Stimulated activated CD4-positive, alpha-beta T cell treated with anti-CD3 and anti-CD28 coated beads, Interleukin-15, amount 100 ng/mL, for 48 hours (primary cell): ENCODE measurements at regions not wholly inside any gene's neighbourhood (a gene's known extent, or its start where the extent isn't known, plus 50 kb on each side); places are given as distances from the start of the nearest gene placed in this dataset.
"Not testable (repeated sequence)": the region's sequence is repeated elsewhere in the genome, so short reads cannot be mapped to it uniquely, and the experiment has no call there.

Experiments used
- DNase-seq, 2 donors: peaks; one replicate each; pipeline ENCODE4 v3.0.0-alpha.2; 2020; ENCODE audit warnings: low read depth in 2 of 2

DNA sequence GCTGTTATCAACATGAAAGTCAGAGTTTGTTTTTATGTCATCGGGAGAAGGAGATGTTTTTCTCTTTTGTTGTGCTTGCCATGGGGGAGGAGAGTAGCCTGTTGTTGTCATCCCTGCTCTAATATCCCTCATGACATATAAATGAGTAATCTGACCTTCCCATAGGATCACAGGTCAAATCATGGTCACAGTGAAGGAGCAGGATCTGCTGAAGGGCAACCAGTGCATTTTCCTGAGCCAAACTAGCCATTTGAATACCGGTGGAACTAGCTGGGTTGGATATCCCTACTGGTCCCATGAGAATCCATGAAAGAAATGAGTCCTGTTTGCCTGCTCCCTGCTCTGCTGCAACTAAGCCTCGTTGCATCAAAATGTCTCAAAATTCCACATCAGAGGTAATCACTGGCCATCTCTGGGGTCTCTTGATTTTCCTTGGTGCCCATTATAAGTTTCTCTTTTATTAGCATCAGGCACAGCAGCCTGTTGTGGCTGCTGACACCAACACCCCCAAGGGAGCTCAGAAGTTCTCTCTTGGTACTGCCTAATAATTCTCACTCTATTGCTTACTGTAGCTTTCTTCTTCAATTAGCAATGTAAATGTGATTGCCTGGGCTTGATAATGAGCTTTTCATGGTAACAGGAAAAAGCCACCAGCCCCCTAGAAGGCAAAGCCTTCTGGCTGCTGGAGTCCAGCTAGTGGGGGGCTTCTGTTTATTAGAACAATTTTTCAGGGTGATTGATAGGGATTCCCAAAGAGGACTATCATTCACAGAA lies 211.4 kb upstream of the ERCC4 start:
- no peak for DNase-seq

DNA sequence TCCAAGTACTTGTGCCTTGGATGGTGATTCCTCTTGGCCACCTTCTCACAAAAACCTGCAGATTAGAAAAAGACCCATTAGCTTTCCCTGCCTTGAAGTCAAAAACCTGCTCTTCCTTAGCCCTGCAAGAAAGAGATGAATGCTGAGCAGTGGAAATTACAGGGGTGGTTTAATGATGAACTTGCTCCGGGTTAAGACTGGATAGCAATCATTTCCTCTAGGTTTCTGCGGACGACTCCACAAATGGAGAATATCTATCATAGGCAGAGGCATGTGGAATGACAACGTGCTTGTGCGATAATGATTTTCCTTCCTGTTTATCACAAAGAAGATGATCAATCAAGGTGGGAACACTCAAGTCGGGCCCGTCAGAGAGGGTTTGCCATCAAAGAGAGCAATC lies 201.2 kb upstream of the ERCC4 start:
- no peak for DNase-seq

DNA sequence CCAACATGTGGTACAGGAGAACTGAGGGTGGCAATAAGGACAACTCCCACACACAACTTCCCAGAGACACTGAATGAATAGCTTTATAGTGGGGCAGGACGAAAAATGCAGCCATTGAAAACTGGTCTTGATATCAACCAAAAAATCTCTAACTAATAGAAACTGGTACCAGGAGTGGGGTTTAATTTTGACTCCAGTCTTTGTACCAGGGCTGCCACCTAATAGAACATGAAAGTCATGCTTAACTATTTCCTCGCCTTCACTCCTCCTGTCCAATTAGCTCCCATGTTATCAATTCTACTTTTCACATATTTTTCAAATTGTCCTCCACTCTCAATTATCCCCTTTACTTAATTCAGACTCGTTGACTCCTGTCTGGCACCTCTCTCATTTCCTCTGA lies 192.0 kb upstream of the ERCC4 start:
- DNase-seq, result no peak

DNA sequence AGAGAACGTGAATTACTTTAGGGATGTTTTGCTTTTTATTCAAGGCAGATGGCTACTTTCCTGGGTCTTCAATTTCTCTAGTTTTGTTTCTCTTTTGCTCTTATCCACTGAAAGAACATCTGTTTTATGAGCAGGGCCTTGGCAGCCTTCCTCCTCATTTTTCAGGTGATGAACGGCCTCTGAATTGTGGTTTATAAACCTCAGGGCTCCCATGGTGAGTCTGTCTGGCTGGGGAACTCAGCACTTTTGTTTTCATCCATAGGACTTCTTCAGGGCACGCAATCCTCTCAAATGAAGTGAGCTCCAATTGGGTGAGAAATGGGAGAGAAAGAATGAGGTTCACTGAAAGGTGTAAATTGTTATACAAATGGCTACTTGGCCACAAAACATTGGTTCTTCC lies 186.4 kb upstream of the ERCC4 start:
- no peak for DNase-seq

DNA sequence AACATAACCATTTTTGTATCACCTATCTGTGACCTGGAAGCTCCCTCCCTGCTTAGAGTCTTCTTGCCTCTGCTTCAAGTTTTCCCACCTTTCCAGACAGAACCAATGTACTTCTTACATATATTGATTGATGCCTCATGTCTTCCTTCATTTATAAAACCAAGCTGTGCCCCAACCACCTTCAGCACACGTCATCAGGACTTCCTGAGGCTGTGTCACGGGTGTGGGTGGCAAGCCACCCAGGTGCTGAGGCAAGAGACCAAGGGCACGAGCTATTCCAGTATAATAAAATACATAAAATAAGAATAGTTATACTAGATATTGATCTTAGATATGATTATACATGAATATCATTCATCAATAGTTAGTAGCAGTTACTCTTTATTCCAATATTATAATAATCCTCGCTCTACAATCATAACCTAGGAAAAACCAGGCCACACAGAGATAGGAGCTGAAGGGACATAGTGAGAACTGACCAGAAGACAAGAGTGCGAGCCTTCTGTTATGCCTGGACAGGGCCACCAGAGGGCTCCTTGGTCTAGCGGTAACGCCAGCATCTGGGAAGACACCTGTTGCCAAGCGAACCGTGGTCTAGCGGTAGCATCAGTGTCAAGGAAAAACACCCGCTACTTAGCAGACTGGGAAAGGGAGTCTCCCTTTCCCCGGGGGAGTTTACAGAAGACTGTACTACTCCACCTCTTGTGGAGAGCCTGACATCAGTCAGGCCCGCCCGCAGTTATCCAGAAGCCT lies 180.2 kb upstream of the ERCC4 start:
- not testable (repeated sequence) for DNase-seq

DNA sequence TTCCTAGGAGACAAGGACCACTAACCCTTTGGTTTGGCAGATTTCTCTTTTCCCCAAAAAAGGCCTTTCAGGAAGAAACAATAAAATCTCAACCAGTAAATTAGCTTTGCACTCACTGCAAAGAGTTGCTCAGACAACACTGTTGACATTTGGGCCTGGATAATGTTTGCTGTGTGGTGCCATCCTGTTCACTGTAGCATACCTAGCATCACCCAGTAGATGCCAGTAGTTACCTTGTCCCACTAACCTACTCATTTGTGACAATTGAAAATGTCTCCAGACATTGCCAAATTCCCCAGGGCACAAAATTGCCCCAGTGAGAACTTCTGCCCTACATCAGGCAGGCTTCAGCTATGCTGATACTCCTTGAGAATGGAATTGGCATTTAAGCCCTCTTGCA lies 177.0 kb upstream of the ERCC4 start:
- no peak for DNase-seq

DNA sequence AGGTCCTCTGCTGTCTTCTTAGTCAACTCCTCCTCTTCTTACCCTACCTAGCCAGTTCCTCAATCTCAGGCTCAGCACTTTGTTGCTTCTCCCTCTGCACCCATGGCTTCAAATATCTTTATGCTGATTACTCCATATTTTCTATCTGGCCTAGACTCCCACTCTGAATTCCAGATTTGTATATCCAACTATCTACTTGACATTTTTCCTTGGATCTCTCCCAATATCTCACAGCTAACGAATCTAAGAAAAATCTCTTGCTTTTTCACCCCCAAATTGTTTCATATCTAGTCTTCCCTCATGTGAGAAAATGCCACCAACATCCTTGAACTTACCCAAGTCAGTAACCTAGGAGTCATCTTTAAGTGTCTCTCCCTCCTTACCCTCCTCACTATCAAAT lies 176.4 kb upstream of the ERCC4 start:
- DNase-seq, result no peak

DNA sequence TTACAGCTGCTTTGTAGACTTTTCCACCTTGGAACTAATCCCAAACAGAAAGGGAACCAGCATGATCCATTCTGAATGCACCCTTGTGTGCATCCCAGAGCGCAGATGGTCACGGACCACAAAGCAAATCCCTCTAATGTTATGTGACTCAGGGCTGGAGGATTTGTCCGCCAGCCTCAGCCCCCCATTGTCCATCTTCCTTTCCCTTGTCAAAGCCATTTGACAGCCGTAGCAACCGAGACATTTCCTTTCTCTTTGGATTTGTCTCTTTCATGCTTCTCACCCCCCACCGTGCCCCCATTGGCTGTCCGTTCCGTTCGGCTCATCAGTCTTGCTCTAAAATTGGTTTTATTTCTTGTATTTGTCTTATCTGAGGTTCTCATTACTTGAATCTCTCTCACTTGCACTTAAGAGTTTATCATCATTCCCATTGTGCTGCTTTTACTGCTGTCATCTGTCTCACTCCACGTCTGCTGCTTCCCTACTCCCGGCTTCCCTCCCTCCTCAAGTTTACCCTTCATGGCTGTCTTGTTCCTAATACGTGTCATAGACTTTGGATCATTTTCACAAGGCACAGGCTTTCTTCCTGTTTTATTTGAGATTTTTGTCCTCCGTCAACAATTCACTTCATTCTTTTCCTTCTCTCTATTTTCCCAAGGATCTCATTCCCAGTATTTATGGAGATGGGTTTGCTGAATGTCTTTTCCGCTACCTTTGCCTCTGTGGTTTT lies 163.4 kb upstream of the ERCC4 start:
- DNase-seq, result no peak

DNA sequence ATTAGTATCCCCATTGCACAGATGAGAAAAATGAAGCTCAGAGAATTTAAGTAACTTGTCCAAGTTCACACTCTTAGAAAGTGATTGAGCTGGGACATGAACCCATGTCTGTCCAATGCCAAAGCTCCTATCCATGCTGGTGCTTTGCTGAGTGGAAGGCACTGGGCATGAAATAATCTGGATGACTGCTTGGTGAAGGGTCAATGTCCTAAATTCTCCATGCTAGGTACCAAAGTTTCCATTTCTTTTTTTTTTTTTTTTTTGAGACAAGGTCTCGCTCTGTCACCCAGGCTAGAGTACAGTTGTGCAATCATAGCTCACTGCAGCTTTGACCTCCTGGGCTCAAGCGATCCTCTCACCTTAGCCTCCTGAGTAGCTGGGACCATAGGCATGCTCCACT lies 153.6 kb upstream of the ERCC4 start:
- no peak for DNase-seq

DNA sequence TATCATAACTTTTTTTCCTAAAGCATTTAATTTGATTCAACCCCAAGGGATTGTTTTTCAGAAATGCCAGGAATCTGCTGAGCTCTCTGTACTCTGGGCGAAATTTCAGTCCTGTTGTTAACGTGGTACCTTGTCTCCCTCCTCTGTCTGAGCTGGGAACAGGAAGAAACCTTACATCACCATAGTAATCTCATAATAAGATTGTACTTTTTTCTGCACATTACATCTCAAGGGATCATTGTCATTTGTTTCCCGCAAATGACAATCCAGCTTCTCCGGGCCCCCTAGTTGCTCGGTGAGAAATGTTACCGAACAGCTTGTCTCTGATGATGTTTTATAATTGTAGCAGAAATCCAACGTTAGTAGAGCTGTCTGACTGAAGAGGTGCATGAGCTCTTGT lies 152.7 kb upstream of the ERCC4 start:
- DNase-seq, result no peak

DNA sequence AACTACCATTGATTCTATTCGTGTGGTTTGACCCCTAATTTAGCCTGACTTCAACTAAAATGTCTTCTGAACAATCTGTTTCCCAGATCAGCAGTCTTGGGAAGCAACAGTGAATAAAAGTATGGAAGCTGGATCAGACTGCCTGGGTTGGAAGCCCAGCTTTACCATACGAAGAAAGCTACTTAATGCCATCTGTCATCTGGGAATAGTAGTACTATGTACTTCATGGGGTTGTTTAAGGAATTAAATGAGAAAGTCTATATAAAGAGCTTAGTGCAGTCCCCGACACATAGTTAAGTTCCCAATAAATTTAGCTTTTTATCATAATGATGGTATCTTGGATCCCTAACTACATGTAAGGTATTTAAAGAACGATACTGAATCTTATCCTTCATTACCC lies 151.5 kb upstream of the ERCC4 start:
- DNase-seq, result no peak

DNA sequence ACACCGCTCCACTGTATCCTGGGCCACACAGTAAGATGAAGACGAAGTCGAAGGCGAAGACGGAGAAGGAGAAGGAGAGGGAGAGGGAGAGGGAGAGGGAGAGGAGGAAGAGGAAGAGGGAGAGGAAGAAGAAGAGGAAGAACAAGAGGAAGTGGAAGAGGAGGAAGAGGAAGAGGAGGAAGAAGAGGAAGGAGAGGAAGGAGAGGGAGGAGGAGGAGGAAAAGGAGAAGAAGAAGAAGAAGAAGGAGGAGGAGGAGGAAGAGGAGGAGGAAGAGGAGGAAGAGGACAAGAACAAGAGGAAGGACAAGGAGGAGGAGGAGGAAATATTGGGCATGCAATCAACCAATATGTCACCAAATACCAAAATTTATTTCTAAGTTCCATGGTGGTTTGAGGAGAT lies 149.5 kb upstream of the ERCC4 start:
- no peak for DNase-seq

DNA sequence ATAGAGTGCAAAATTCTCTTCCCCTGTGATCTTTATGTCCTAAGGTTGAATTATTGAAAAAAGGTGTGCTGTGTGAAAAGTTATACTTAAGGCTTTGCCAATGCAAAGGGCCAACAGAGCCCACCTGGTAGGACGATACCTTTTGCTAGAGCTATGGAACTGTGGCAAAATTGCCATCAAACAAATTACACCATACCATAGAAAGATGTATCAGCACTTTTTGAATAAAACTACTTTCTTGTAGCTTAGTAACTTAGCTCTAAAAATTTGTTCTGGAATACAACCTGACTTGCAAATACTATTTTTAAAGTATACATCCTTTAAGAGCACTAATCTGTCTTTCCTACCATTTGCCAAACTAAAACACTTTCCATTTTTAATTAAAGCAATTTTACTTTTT lies 147.2 kb upstream of the ERCC4 start:
- no peak for DNase-seq

DNA sequence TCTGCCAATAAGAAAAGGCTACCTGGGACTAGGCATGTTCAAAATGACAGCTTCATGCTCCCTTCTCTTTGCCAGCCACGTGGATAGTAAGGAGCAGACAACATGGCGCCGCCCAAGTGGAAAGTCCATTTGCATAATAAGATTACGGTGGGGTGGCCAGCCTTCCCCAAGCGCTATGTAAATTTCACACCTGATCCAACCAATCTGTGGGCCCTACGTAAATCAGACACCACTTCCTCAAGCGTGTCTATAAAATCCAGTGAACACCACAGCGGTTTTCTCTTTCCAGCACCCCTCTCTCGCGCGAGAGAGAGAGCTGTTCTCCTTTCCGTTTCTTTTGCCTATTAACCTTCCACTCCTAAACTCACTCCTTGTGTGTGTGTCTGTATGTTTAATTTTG lies 140.3 kb upstream of the ERCC4 start:
- no peak for DNase-seq

DNA sequence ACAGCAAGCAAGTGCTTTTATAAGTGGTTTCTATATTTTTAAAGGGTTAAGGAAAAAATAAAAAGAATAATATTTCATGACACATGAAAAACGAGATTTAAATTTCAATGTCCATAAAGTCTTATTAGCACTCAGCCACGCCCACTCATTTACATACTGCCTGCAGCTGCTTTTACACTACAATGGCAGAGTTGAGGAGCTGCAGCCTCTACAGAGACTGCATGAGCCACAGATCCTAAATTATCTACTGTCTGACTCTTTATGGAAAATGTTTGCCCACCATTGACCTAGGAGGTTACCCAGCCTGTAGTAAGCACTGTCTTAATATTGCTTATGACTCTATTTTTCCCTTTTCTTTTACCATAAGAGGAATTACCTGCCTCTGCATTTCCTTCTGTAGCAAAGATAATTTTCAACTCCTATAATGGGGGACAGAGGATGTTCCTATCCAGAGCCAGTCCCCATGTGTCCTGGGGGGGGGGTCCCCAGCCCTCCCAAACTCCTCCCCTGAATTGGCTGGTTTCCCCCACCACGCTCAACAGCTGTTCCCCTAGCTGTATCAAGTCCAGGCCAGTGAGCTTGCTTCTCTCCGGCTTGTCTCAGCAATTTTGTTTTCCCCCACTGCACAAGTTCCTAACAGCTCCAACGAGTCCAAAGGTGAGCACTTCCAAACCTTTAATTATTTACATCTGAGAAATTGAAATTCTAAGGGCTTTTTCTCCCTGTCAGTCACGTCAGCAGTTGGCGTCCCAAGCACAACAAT lies 139.4 kb upstream of the ERCC4 start:
- DNase-seq, result no peak

DNA sequence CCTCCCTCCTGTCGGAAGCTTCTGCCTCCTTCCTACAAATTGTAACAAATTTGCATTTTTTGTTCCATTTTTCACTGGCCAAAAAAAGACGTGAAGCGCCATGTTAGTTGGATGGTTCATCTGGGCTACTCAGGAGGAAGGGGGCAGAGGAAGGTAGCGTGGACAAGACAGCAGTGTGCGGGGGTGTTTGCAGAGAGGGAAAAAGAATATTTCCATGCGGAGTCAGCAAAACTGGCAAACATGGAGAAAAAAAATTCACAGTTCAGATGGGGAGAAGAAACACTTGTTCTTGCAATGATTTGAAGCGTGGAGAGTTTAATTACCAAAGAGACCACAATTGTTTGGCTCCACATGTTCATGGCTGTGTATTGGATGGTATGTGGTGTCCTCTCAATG lies 138.8 kb upstream of the ERCC4 start:
- DNase-seq, result no peak

DNA sequence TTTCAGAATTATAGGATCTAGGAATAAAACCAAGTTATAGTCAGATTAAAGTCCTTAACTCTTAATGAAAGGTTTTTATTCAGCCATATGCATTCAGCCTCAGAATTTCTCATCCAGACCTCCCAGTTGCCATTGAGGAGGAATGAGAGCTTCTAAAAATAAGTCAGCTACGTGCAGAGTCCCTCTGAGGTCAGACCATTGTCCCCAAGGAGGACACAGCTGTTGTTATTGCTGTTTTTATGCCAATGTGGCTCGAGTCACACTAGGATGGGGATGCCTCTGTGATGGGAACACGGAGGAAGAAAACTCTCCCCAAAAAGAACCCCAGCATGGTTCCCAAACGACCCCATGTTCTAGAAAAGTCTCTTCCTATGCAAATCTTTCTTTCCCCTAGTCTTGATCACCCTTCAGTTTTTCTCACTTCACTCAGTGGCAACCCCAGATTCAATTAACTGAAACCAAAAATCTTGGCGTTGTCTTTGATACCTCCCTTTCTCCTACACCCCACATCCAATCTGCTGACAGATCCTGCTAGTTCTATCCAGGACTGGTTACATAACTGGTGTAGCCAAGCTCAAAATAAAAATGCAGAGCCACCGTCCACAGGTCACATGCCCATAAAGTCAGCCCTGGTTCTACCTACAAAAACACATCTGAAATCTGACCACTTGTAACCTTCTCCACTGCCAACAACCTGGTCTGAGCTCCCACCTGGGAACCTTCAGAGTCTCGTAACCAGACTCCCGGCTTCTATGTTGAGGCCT lies 138.2 kb upstream of the ERCC4 start:
- no peak for DNase-seq

DNA sequence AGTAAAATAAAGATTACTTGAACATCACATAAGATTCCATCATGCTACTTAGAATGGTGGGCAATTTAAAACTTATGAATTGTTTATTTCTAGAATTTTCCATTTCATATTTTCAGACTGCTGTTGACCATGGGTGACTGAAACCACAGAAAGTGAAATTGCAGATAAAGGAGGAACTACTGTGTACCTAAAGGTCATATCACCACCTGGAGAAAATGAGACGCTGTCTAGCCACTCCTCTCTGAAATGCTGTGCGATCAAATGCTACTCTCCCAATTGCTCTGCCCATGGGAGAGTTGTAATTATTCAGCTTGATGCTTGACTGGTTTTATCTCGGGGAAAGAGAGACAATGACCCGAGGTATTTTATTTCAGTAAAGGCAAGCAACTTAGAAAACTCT lies 128.9 kb upstream of the ERCC4 start:
- DNase-seq, result no peak

DNA sequence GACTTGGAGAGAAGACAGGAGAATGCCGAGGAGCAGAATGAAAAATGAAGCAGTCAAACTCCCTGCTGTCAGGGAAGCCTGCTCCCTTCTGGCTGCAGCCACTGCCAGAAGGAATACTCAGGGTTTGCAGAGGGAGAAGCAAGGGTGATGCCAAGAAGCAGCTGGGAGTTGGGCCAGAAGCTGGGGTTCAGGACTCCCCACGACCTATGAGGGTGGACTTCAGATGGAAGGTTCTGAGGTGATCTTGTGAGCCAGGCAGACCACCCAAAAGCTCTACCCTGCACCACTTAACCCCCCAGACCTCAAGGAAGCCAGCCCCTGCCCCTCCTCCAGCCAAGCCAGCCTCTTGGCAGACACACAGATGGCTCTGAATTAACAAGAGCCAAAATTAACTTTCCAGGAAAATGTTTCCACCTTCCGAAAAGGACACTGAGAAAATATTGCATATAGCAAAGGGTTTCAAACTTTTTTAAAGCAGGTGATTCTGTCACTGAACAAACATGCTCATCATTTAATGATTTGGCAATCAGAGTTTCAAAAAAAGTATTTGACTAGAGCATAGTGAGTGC lies 126.0 kb upstream of the ERCC4 start:
- DNase-seq, result no peak

DNA sequence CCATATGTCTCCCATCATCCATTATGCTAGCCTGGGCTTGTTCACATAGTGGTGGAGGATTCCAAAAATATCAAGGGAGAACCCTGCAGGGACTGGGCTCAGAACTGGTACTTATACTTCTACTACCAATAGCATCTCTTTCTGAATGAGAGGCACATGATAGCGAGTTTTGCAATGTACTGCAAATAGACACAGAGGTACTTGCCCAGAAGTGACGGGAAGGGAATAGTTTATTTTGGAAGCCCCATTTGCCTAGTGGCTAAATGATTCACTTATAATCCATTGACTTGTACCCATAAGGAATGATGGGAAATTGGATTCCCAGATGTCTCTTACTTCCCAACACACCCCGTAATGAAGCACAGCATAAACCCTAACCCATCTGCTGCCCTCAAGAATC lies 124.8 kb upstream of the ERCC4 start:
- no peak for DNase-seq

DNA sequence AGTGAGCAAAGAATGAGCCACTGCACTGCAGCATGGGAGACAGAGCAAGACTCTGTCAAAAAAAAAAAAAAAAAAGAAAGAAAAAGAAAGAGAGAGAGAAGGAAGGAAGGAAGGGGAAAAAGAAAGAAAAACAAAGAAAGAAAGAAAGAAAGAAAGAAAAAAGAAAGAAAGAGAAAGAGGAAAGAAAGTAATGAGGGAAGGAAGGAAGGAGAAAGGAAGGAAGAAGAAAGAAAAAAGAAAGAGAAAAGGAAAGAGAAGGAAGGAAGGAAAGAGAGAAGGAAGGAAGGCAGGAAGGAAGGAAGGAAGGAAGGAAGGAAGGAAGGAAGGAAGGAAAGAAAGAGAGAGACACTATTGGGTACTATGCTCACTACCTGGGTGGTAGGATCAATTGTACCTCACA lies 122.2 kb upstream of the ERCC4 start:
- no peak for DNase-seq
